IPS-18a (cell line): ENCODE measurements at regions not wholly inside any gene's neighbourhood (a gene's known extent, or its start where the extent isn't known, plus 50 kb on each side); places are given as distances from the start of the nearest gene placed in this dataset.

Source experiments
- H3K27ac ChIP-seq: one replicate; pipeline ENCODE4 v1.5.1; 2013; ENCODE audit warnings: low read length
- H3K27me3 ChIP-seq: one replicate; pipeline ENCODE4 v1.6.1; 2013; ENCODE audit warnings: mild to moderate bottlenecking, low read length; ENCODE audit not compliant: control insufficient read depth, insufficient read depth
- H3K36me3 ChIP-seq: one replicate; pipeline ENCODE4 v1.6.1; 2013; ENCODE audit warnings: low read depth, low read length; ENCODE audit not compliant: control insufficient read depth
- H3K4me1 ChIP-seq: one replicate; pipeline ENCODE4 v1.6.1; 2013; ENCODE audit warnings: low read depth, low read length; ENCODE audit not compliant: control insufficient read depth
- H3K4me3 ChIP-seq: one replicate; pipeline ENCODE4 v1.5.1; 2013; ENCODE audit warnings: low read length
- H3K9ac ChIP-seq: one replicate; pipeline ENCODE4 v1.6.1; 2013; ENCODE audit warnings: mild to moderate bottlenecking, low read length, moderate library complexity
- H3K9me3 ChIP-seq: one replicate; pipeline ENCODE4 v1.6.1; 2013; ENCODE audit warnings: low read depth, low read length; ENCODE audit not compliant: control insufficient read depth

- Histone ChIP-seq H3K9ac (no peak overlapping the region), H3K27me3 (no peaks in the 10 kb centered on the region), H3K27ac (no peak overlapping the region), H3K36me3 (no peaks in the 10 kb centered on the region), H3K4me3 (no peak overlapping the region), H3K9me3 (peaks cover 4% of the 10 kb centered on the region), H3K4me1 (no peaks in the 10 kb centered on the region)
Observed at GRCh38 chr4:29948451-29948850, 771.7 kb upstream of the PCDH7 start.

GRCh38 chr4:29948858-29949257 is 771.3 kb upstream of the PCDH7 start:
- H3K4me3 ChIP-seq: no peak overlapping the region
- H3K27me3 ChIP-seq: no peaks in the 10 kb centered on the region
- H3K27ac ChIP-seq: no peak overlapping the region
- no peaks in the 10 kb centered on the region for H3K36me3 ChIP-seq
- peaks cover 4% of the 10 kb centered on the region for H3K9me3 ChIP-seq
- no peak overlapping the region for H3K9ac ChIP-seq
- no peaks in the 10 kb centered on the region for H3K4me1 ChIP-seq

- Histone ChIP-seq H3K9me3 (no peaks in the 10 kb centered on the region), H3K9ac (no peak overlapping the region), H3K27ac (no peak overlapping the region), H3K4me3 (no peak overlapping the region), H3K4me1 (no peaks in the 10 kb centered on the region), H3K36me3 (no peaks in the 10 kb centered on the region), H3K27me3 (no peaks in the 10 kb centered on the region)
Observed at GRCh38 chr4:29966386-29966785, 753.8 kb upstream of the PCDH7 start.

- H3K4me3 ChIP-seq: no peak overlapping the region
- no peak overlapping the region for H3K9ac ChIP-seq
- no peak overlapping the region for H3K27ac ChIP-seq
- no peaks in the 10 kb centered on the region for H3K4me1 ChIP-seq
- H3K9me3 ChIP-seq: no peaks in the 10 kb centered on the region
- H3K27me3 ChIP-seq: no peaks in the 10 kb centered on the region
- no peaks in the 10 kb centered on the region for H3K36me3 ChIP-seq
Observed at GRCh38 chr4:29970626-29971025, 749.5 kb upstream of the PCDH7 start.

GRCh38 chr4:29972121-29972520 is 748.0 kb upstream of the PCDH7 start:
- Histone ChIP-seq H3K9me3 (no peaks in the 10 kb centered on the region), H3K36me3 (no peaks in the 10 kb centered on the region), H3K27ac (no peak overlapping the region), H3K27me3 (no peaks in the 10 kb centered on the region), H3K9ac (no peak overlapping the region), H3K4me3 (no peak overlapping the region), H3K4me1 (no peaks in the 10 kb centered on the region)

GRCh38 chr4:29983890-29984289 is 736.3 kb upstream of the PCDH7 start:
- Histone ChIP-seq H3K9me3 (no peaks in the 10 kb centered on the region), H3K9ac (no peak overlapping the region), H3K4me3 (no peak overlapping the region), H3K4me1 (no peaks in the 10 kb centered on the region), H3K36me3 (no peaks in the 10 kb centered on the region), H3K27me3 (no peaks in the 10 kb centered on the region), H3K27ac (no peak overlapping the region)

GRCh38 chr4:30001628-30002027 is 718.5 kb upstream of the PCDH7 start:
- H3K9me3 ChIP-seq: no peaks in the 10 kb centered on the region
- H3K27ac ChIP-seq: no peak overlapping the region
- H3K36me3 ChIP-seq: no peaks in the 10 kb centered on the region
- H3K4me1 ChIP-seq: no peaks in the 10 kb centered on the region
- H3K27me3 ChIP-seq: no peaks in the 10 kb centered on the region
- no peak overlapping the region for H3K9ac ChIP-seq
- H3K4me3 ChIP-seq: no peak overlapping the region

GRCh38 chr4:30002341-30002740 is 717.8 kb upstream of the PCDH7 start:
- no peaks in the 10 kb centered on the region for H3K4me1 ChIP-seq
- no peak overlapping the region for H3K9ac ChIP-seq
- H3K27ac ChIP-seq: no peak overlapping the region
- H3K27me3 ChIP-seq: no peaks in the 10 kb centered on the region
- no peaks in the 10 kb centered on the region for H3K36me3 ChIP-seq
- no peak overlapping the region for H3K4me3 ChIP-seq
- no peaks in the 10 kb centered on the region for H3K9me3 ChIP-seq

- Histone ChIP-seq H3K27me3 (no peaks in the 10 kb centered on the region), H3K9me3 (no peaks in the 10 kb centered on the region), H3K36me3 (no peaks in the 10 kb centered on the region), H3K4me3 (no peak overlapping the region), H3K27ac (no peak overlapping the region), H3K9ac (no peak overlapping the region), H3K4me1 (no peaks in the 10 kb centered on the region)
Observed at GRCh38 chr4:30005995-30006394, 714.2 kb upstream of the PCDH7 start.

- Histone ChIP-seq H3K27me3 (no peaks in the 10 kb centered on the region), H3K36me3 (no peaks in the 10 kb centered on the region), H3K9ac (no peak overlapping the region), H3K4me3 (no peak overlapping the region), H3K9me3 (no peaks in the 10 kb centered on the region), H3K27ac (no peak overlapping the region), H3K4me1 (no peaks in the 10 kb centered on the region)
Observed at GRCh38 chr4:30024526-30024925, 695.6 kb upstream of the PCDH7 start.

GRCh38 chr4:30028826-30029225 is 691.3 kb upstream of the PCDH7 start:
- Histone ChIP-seq H3K9ac (no peak overlapping the region), H3K4me1 (no peaks in the 10 kb centered on the region), H3K9me3 (no peaks in the 10 kb centered on the region), H3K27me3 (no peaks in the 10 kb centered on the region), H3K27ac (no peak overlapping the region), H3K36me3 (no peaks in the 10 kb centered on the region), H3K4me3 (no peak overlapping the region)

GRCh38 chr4:30056016-30056766 is 664.0 kb upstream of the PCDH7 start:
- no peak overlapping the region for H3K9ac ChIP-seq
- no peaks in the 10 kb centered on the region for H3K36me3 ChIP-seq
- no peaks in the 10 kb centered on the region for H3K4me1 ChIP-seq
- no peaks in the 10 kb centered on the region for H3K9me3 ChIP-seq
- H3K4me3 ChIP-seq: no peak overlapping the region
- no peak overlapping the region for H3K27ac ChIP-seq
- H3K27me3 ChIP-seq: no peaks in the 10 kb centered on the region
